Activated T-helper 9 cell treated with anti-CD3 and anti-CD28 coated beads, Interleukin-2, amount 50 U/mL, for 16 hours (primary cell): ENCODE measurements at regions not wholly inside any gene's neighbourhood (a gene's known extent, or its start where the extent isn't known, plus 50 kb on each side); places are given as distances from the start of the nearest gene placed in this dataset.
"Not testable (repeated sequence)": the region's sequence is repeated elsewhere in the genome, so short reads cannot be mapped to it uniquely, and the experiment has no call there.

Source experiments
- DNase-seq: peaks from one replicate; pipeline ENCODE4 v3.0.0-alpha.2; 2020; ENCODE audit warnings: low read depth

- DNase-seq = not testable (repeated sequence)
These were observed 109.5 kb downstream of the FOXD4L6 start for GRCh38 chr9:41018948-41019347.

GRCh38 chr9:41016699-41017098, 111.8 kb downstream of the FOXD4L6 start:
- not testable (repeated sequence) for DNase-seq

GRCh38 chr9:40999952-41000700, 128.4 kb downstream of the FOXD4L6 start:
- DNase-seq = not testable (repeated sequence)

- not testable (repeated sequence) for DNase-seq
These were observed 133.0 kb downstream of the FOXD4L6 start for GRCh38 chr9:40995490-40995889.

- DNase-seq = not testable (repeated sequence)
These were observed 134.6 kb downstream of the FOXD4L6 start for GRCh38 chr9:40993842-40994241.

GRCh38 chr9:40993375-40993774, 135.1 kb downstream of the FOXD4L6 start:
- DNase-seq = not testable (repeated sequence)

- DNase-seq = peak; percentile 27
These were observed 136.0 kb downstream of the FOXD4L6 start for GRCh38 chr9:40992472-40992821.

GRCh38 chr9:40991741-40992471, 136.6 kb downstream of the FOXD4L6 start:
- peak; percentile 99 for DNase-seq

- not testable (repeated sequence) for DNase-seq
These were observed 137.3 kb downstream of the FOXD4L6 start for GRCh38 chr9:40991100-40991740.

- DNase-seq = not testable (repeated sequence)
These were observed 142.1 kb downstream of the FOXD4L6 start for GRCh38 chr9:40986332-40986731.

GRCh38 chr9:40975351-40975750, 153.1 kb downstream of the FOXD4L6 start:
- DNase-seq = not testable (repeated sequence)

GRCh38 chr9:40974912-40975311, 153.6 kb downstream of the FOXD4L6 start:
- DNase-seq = not testable (repeated sequence)

GRCh38 chr9:40971773-40972172, 156.7 kb downstream of the FOXD4L6 start:
- not testable (repeated sequence) for DNase-seq

GRCh38 chr9:40970340-40970739, 158.1 kb downstream of the FOXD4L6 start:
- not testable (repeated sequence) for DNase-seq

GRCh38 chr9:40962461-40962860, 166.0 kb downstream of the FOXD4L6 start:
- not testable (repeated sequence) for DNase-seq

GRCh38 chr9:40951876-40952494, 176.5 kb downstream of the FOXD4L6 start:
- DNase-seq = not testable (repeated sequence)

GRCh38 chr9:40946228-40946627, 182.3 kb downstream of the FOXD4L6 start:
- not testable (repeated sequence) for DNase-seq

- not testable (repeated sequence) for DNase-seq
These were observed 185.8 kb downstream of the FOXD4L6 start for GRCh38 chr9:40942730-40943129.

GRCh38 chr9:40939888-40940209, 188.6 kb downstream of the FOXD4L6 start:
- DNase-seq = not testable (repeated sequence)

- not testable (repeated sequence) for DNase-seq
These were observed 189.1 kb downstream of the FOXD4L6 start for GRCh38 chr9:40939201-40939887.

- no peak for DNase-seq
These were observed 193.1 kb downstream of the FOXD4L6 start for GRCh38 chr9:40935336-40935735.

- not testable (repeated sequence) for DNase-seq
These were observed 194.0 kb downstream of the FOXD4L6 start for GRCh38 chr9:40934480-40934879.
